Common myeloid progenitor, CD34-positive (primary cell): ENCODE measurements at regions not wholly inside any gene's neighbourhood (a gene's known extent, or its start where the extent isn't known, plus 50 kb on each side); places are given as distances from the start of the nearest gene placed in this dataset.

Source experiments
- CTCF ChIA-PET: fragments of 350-600 bp; sonication (Branson Sonifier 250); formaldehyde crosslinking; loops from one replicate; lab custom pipeline; 2021; ENCODE audit warnings: antibody characterized with exemption; lab: Charles Lee
- POLR2A ChIA-PET: fragments of 350-600 bp; sonication (Branson Sonifier 250); formaldehyde crosslinking; loops from one replicate; lab custom pipeline; 2021; ENCODE audit warnings: antibody characterized with exemption; lab: Charles Lee
- DNase-seq, 3 donors: peaks; one replicate each; pipeline versions ENCODE4 v3.0.0 to v3.0.0-alpha.2; 2013
- H3K27ac ChIP-seq, 2 experiments: 1 replicate in 1 of 2; 2 replicates in 1 of 2; pipeline ENCODE4 v1.7.0; 2013; ENCODE audit warnings: inconsistent platforms in 2 of 2, low read length in 2 of 2, mild to moderate bottlenecking in 2 of 2, low read depth in 1 of 2, moderate library complexity in 1 of 2; ENCODE audit not compliant: severe bottlenecking in 2 of 2, insufficient read depth in 1 of 2, poor library complexity in 1 of 2
- H3K27me3 ChIP-seq, 5 experiments: replicated peaks in 2 of 5; 1 replicate in 3 of 5; 2 replicates in 2 of 5; pipeline versions ENCODE4 v1.6.1 to v1.7.0; 2013; ENCODE audit warnings: low read length in 4 of 5, mild to moderate bottlenecking in 2 of 5, moderate library complexity in 2 of 5, inconsistent platforms in 1 of 5; ENCODE audit not compliant: insufficient read depth in 5 of 5, control insufficient read depth in 4 of 5
- H3K36me3 ChIP-seq, 4 experiments: 1 replicate in 2 of 4; 2 replicates in 2 of 4; pipeline versions ENCODE4 v1.6.1 to v1.7.0; 2013; ENCODE audit warnings: low read length in 3 of 4, control low read depth in 1 of 4, mild to moderate bottlenecking in 1 of 4; ENCODE audit not compliant: control insufficient read depth in 4 of 4, insufficient read depth in 4 of 4
- H3K4me1 ChIP-seq, 4 experiments: 1 replicate in 3 of 4; 2 replicates in 1 of 4; pipeline versions ENCODE4 v1.6.1 to v1.7.1; 2013; ENCODE audit warnings: low read length in 3 of 4, mild to moderate bottlenecking in 3 of 4, control low read depth in 1 of 4, inconsistent platforms in 1 of 4, moderate library complexity in 1 of 4; ENCODE audit not compliant: control insufficient read depth in 4 of 4, insufficient read depth in 4 of 4; ENCODE audit errors: control extremely low read depth in 1 of 4
- H3K4me3 ChIP-seq, 7 experiments: 1 replicate in 4 of 7; 2 replicates in 3 of 7; pipeline versions ENCODE4 v1.5.1 to v1.7.0; 2013; ENCODE audit warnings: mild to moderate bottlenecking in 7 of 7, low read length in 6 of 7, moderate library complexity in 6 of 7, inconsistent platforms in 2 of 7, low read depth in 2 of 7, control low read depth in 1 of 7; ENCODE audit not compliant: insufficient read depth in 4 of 7, control insufficient read depth in 1 of 7; ENCODE audit errors: extremely low read depth in 1 of 7
- H3K9me3 ChIP-seq, 5 experiments: 1 replicate in 4 of 5; 2 replicates in 1 of 5; pipeline versions ENCODE4 v1.6.1 to v1.7.1; 2013; ENCODE audit warnings: low read length in 4 of 5, mild to moderate bottlenecking in 2 of 5, inconsistent platforms in 1 of 5, low read depth in 1 of 5, moderate library complexity in 1 of 5; ENCODE audit not compliant: control insufficient read depth in 4 of 5, insufficient read depth in 2 of 5; ENCODE audit errors: control extremely low read depth in 1 of 5
- WGBS: methylation state at CpG from one replicate; pipeline ENCODE4 v1.1.5; 2013; ENCODE audit not compliant: insufficient coverage; 5-methylcytosine and 5-hydroxymethylcytosine counted together

GRCh38 chr6:133757335-133757734 is 131.6 kb upstream of the TCF21 start:
- ChIA-PET POLR2A (no interaction called here), CTCF (no interaction called here)
- WGBS, result no CpG with 5 or more reads among the region's 2 CpGs
- H3K9me3 ChIP-seq, result no peaks in the 10 kb centered on the region
- no peaks in the 10 kb centered on the region for H3K36me3 ChIP-seq
- H3K4me1 ChIP-seq, result no peaks in the 10 kb centered on the region
- H3K27ac ChIP-seq, result no peak overlapping the region
- no peak for DNase-seq
- no peak overlapping the region for H3K4me3 ChIP-seq
- H3K27me3 ChIP-seq, result peaks cover 2 to 13% (median 10%) of the 10 kb centered on the region in 5 experiments

- WGBS, result 94% methylated on average over 2 of the region's 2 CpGs
- no peak overlapping the region for H3K27ac ChIP-seq
- POLR2A ChIA-PET, result interaction anchor here (0.7 kb wide), 1 partner anchor 322 kb away, joined by 3 read pairs; no protein-coding TSS in a partner anchor
- no peak for DNase-seq
- CTCF ChIA-PET, result no interaction called here
- H3K4me1 ChIP-seq, result no peaks in the 10 kb centered on the region
- no peaks in the 10 kb centered on the region for H3K36me3 ChIP-seq
- peaks cover 2 to 21% (median 8%) of the 10 kb centered on the region in 5 experiments for H3K27me3 ChIP-seq
- no peaks in the 10 kb centered on the region for H3K9me3 ChIP-seq
- H3K4me3 ChIP-seq, result no peak overlapping the region
These were observed 130.0 kb upstream of the TCF21 start for GRCh38 chr6:133758815-133759335.

- H3K27ac ChIP-seq, result no peak overlapping the region
- POLR2A ChIA-PET, result no interaction called here
- CTCF ChIA-PET, result no interaction called here
- H3K4me1 ChIP-seq, result no peaks in the 10 kb centered on the region
- no peaks in the 10 kb centered on the region for H3K9me3 ChIP-seq
- H3K4me3 ChIP-seq, result no peak overlapping the region
- DNase-seq, result no peak
- peaks cover 5 to 26% (median 8%) of the 10 kb centered on the region in 5 experiments for H3K27me3 ChIP-seq
- 80% methylated on average over 1 of the region's 7 CpGs for WGBS
- no peaks in the 10 kb centered on the region for H3K36me3 ChIP-seq
These were observed 129.4 kb upstream of the TCF21 start for GRCh38 chr6:133759524-133759923.

- CTCF ChIA-PET, result no interaction called here
- WGBS, result 60% methylated on average over 1 of the region's 1 CpG
- no peak overlapping the region for H3K27ac ChIP-seq
- no peak overlapping the region for H3K4me3 ChIP-seq
- H3K4me1 ChIP-seq, result no peaks in the 10 kb centered on the region
- H3K36me3 ChIP-seq, result no peaks in the 10 kb centered on the region
- no peaks in the 10 kb centered on the region for H3K9me3 ChIP-seq
- POLR2A ChIA-PET, result no interaction called here
- DNase-seq, result no peak
- peaks cover 5 to 32% (median 15%) of the 10 kb centered on the region in 5 experiments for H3K27me3 ChIP-seq
These were observed 127.2 kb upstream of the TCF21 start for GRCh38 chr6:133761706-133762105.

GRCh38 chr6:133764008-133764753 is 124.7 kb upstream of the TCF21 start:
- no peaks in the 10 kb centered on the region for H3K4me1 ChIP-seq
- H3K36me3 ChIP-seq, result no peaks in the 10 kb centered on the region
- 100% methylated on average over 1 of the region's 2 CpGs for WGBS
- H3K9me3 ChIP-seq, result no peaks in the 10 kb centered on the region
- CTCF ChIA-PET, result no interaction called here
- H3K27ac ChIP-seq, result no peak overlapping the region
- no peak overlapping the region for H3K4me3 ChIP-seq
- peaks cover 3 to 33% (median 12%) of the 10 kb centered on the region in 5 experiments for H3K27me3 ChIP-seq
- POLR2A ChIA-PET, result no interaction called here
- DNase-seq, result no peak

GRCh38 chr6:133764754-133765208 is 124.1 kb upstream of the TCF21 start:
- no peak overlapping the region for H3K27ac ChIP-seq
- WGBS, result no CpG with 5 or more reads among the region's 2 CpGs

GRCh38 chr6:133767357-133767970 is 121.4 kb upstream of the TCF21 start:
- Histone ChIP-seq H3K27me3 (peaks cover 3 to 39% (median 12%) of the 10 kb centered on the region in 5 experiments), H3K4me3 (no peak overlapping the region), H3K36me3 (no peaks in the 10 kb centered on the region), H3K27ac (no peak overlapping the region), H3K9me3 (no peaks in the 10 kb centered on the region), H3K4me1 (no peaks in the 10 kb centered on the region)
- DNase-seq, result no peak
- POLR2A ChIA-PET, result no interaction called here
- WGBS, result 93% methylated on average over 3 of the region's 3 CpGs
- CTCF ChIA-PET, result no interaction called here

More at GRCh38 chr6:133764754-133765208, 124.1 kb upstream of the TCF21 start:
- Histone ChIP-seq H3K4me3 (no peak overlapping the region), H3K27me3 (peaks cover 3 to 34% (median 12%) of the 10 kb centered on the region in 5 experiments), H3K36me3 (no peaks in the 10 kb centered on the region), H3K4me1 (no peaks in the 10 kb centered on the region), H3K9me3 (no peaks in the 10 kb centered on the region)
- no peak for DNase-seq
- ChIA-PET CTCF (no interaction called here), POLR2A (no interaction called here)
